SK-N-SH treated with all-trans-retinoic acid at 6 μM for 48 hours (cell line): ENCODE measurements at regions not wholly inside any gene's neighbourhood (a gene's known extent, or its start where the extent isn't known, plus 50 kb on each side); places are given as distances from the start of the nearest gene placed in this dataset.

Experiments
- ARNTL ChIP-seq: fragments of 450-650 bp; formaldehyde crosslinking; IDR thresholded peaks from 2 replicates; pipeline ENCODE4 v1.5.0; 2020; ENCODE audit warnings: low read depth, mild to moderate bottlenecking, moderate library complexity, borderline replicate concordance
- ESRRG ChIP-seq: fragments of 250-450 bp; sonication (Bioruptor Pico); IDR thresholded peaks from 2 replicates; pipeline ENCODE4 v1.6.1; 2021; ENCODE audit warnings: mild to moderate bottlenecking
- GLIS3 ChIP-seq: fragments of 250-450 bp; sonication (Bioruptor Pico); IDR thresholded peaks from 2 replicates; pipeline ENCODE4 v1.5.0; 2020; ENCODE audit warnings: mild to moderate bottlenecking, moderate library complexity
- OSR1 ChIP-seq: fragments of 250-450 bp; sonication (Bioruptor Pico); IDR thresholded peaks from 2 replicates; pipeline ENCODE4 v1.8.0; 2022; ENCODE audit warnings: moderate library complexity, mild to moderate bottlenecking, inconsistent platforms
- PATZ1 ChIP-seq: fragments of 250-450 bp; sonication (Bioruptor Pico); IDR thresholded peaks from 2 replicates; pipeline ENCODE4 v1.8.0; 2020; ENCODE audit warnings: mild to moderate bottlenecking, moderate library complexity, borderline replicate concordance
- PPARA ChIP-seq: fragments of 250-450 bp; sonication (Bioruptor Pico); IDR thresholded peaks from 2 replicates; pipeline ENCODE4 v1.5.0; 2020; ENCODE audit warnings: mild to moderate bottlenecking, borderline replicate concordance
- SNAI2 ChIP-seq: fragments of 250-450 bp; sonication (Bioruptor Pico); IDR thresholded peaks from 2 replicates; pipeline ENCODE4 v1.5.0; 2020; ENCODE audit warnings: mild to moderate bottlenecking, moderate library complexity
- TCF4 ChIP-seq: fragments of 250-450 bp; sonication (Bioruptor Pico); IDR thresholded peaks from 2 replicates; pipeline ENCODE4 v1.8.0; 2021; ENCODE audit warnings: mild to moderate bottlenecking, moderate library complexity, borderline replicate concordance
- ZFP3 ChIP-seq: fragments of 250-450 bp; sonication (Bioruptor Pico); IDR thresholded peaks from 2 replicates; pipeline ENCODE4 v1.5.0; 2020; ENCODE audit warnings: mild to moderate bottlenecking, moderate library complexity
- ZNF70 ChIP-seq: fragments of 450-650 bp; formaldehyde crosslinking; IDR thresholded peaks from 2 replicates; pipeline ENCODE4 v1.5.0; 2020; ENCODE audit warnings: mild to moderate bottlenecking, moderate library complexity
- ZNF8 ChIP-seq: fragments of 450-650 bp; formaldehyde crosslinking; IDR thresholded peaks from 2 replicates; pipeline ENCODE4 v1.5.0; 2020; ENCODE audit warnings: mild to moderate bottlenecking, moderate library complexity
- TF ChIP-seq, protein P1 (sequence below): fragments of 250-450 bp; sonication (Bioruptor Pico); IDR thresholded peaks from 2 replicates; pipeline ENCODE4 v1.5.0; 2020; ENCODE audit warnings: mild to moderate bottlenecking, moderate library complexity
- TF ChIP-seq, protein P2 (sequence below): fragments of 250-450 bp; sonication (Bioruptor Pico); IDR thresholded peaks from 2 replicates; pipeline ENCODE4 v1.5.1; 2021; ENCODE audit warnings: mild to moderate bottlenecking, moderate library complexity

GRCh38 chr5:85576666-85577065 lies 1041.1 kb upstream of the COX7C start:
- TF ChIP-seq TCF4 (CRISPR knock-in tag), result no peak
- TF ChIP-seq ARNTL (CRISPR knock-in tag), result no peak
- TF ChIP-seq GLIS3, result no peak
- TF ChIP-seq PATZ1 (CRISPR knock-in tag), result no peak
- no peak for TF ChIP-seq OSR1 (CRISPR knock-in tag)
- TF ChIP-seq, protein P1, sequence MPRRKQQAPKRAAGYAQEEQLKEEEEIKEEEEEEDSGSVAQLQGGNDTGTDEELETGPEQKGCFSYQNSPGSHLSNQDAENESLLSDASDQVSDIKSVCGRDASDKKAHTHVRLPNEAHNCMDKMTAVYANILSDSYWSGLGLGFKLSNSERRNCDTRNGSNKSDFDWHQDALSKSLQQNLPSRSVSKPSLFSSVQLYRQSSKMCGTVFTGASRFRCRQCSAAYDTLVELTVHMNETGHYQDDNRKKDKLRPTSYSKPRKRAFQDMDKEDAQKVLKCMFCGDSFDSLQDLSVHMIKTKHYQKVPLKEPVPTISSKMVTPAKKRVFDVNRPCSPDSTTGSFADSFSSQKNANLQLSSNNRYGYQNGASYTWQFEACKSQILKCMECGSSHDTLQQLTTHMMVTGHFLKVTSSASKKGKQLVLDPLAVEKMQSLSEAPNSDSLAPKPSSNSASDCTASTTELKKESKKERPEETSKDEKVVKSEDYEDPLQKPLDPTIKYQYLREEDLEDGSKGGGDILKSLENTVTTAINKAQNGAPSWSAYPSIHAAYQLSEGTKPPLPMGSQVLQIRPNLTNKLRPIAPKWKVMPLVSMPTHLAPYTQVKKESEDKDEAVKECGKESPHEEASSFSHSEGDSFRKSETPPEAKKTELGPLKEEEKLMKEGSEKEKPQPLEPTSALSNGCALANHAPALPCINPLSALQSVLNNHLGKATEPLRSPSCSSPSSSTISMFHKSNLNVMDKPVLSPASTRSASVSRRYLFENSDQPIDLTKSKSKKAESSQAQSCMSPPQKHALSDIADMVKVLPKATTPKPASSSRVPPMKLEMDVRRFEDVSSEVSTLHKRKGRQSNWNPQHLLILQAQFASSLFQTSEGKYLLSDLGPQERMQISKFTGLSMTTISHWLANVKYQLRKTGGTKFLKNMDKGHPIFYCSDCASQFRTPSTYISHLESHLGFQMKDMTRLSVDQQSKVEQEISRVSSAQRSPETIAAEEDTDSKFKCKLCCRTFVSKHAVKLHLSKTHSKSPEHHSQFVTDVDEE, result no peak
- TF ChIP-seq ESRRG (CRISPR knock-in tag), result no peak
- no peak for TF ChIP-seq ZFP3 (CRISPR knock-in tag)
- TF ChIP-seq SNAI2 (CRISPR knock-in tag), result no peak
- TF ChIP-seq ZNF8 (CRISPR knock-in tag), result no peak
- TF ChIP-seq ZNF70 (CRISPR knock-in tag), result no peak
- TF ChIP-seq PPARA (CRISPR knock-in tag), result no peak
- TF ChIP-seq, protein P2, sequence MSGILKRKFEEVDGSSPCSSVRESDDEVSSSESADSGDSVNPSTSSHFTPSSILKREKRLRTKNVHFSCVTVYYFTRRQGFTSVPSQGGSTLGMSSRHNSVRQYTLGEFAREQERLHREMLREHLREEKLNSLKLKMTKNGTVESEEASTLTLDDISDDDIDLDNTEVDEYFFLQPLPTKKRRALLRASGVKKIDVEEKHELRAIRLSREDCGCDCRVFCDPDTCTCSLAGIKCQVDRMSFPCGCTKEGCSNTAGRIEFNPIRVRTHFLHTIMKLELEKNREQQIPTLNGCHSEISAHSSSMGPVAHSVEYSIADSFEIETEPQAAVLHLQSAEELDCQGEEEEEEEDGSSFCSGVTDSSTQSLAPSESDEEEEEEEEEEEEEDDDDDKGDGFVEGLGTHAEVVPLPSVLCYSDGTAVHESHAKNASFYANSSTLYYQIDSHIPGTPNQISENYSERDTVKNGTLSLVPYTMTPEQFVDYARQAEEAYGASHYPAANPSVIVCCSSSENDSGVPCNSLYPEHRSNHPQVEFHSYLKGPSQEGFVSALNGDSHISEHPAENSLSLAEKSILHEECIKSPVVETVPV (CRISPR knock-in tag), result no peak
